NCI-H446 (cell line): ENCODE measurements at regions not wholly inside any gene's neighbourhood (a gene's known extent, or its start where the extent isn't known, plus 50 kb on each side); places are given as distances from the start of the nearest gene placed in this dataset.
"Not testable (repeated sequence)": the region's sequence is repeated elsewhere in the genome, so short reads cannot be mapped to it uniquely, and the experiment has no call there.

Experiments used
- DNase-seq, 2 experiments: peaks; one replicate each; lab custom pipeline; 2025; lab: John Stamatoyannopoulos, UW

DNA sequence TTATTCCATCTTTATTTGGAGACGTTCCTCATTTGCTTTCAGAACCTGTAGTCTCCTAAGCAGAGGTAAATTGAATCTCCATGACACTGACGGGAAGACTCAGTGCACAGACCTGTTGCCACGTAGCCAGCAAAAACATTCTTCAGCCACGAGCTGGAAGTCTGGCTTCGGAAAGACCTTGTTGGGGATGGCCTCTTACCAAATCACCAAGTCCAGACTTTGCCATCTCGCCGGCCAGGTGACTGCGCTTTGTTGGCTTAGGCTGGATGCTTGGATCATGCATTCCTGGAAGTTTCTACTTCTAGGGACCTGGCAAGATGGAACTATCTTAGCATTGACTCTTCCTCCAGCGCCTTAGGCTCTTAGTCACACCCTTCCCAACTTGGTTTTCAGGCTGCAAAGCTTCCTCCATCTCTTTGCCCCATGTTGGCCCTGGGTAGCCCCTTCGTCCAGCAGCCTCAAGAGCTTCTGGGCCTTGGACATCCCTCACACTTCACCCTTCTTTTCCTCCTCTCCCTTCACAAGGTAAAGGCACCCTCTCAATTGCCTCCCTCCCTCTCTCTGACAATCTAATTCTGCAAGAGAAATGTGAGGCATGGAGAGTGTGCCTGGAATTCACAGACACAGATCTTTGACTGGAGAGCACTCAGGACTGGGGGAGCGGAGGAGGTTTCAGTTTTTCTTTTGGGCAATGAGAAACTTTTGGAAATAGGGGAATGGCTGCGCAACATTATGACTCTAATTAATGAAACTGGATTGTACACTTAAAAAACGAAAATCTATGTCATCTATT, 451.9 kb upstream of the MKI67 start:
- no peak for DNase-seq

DNA sequence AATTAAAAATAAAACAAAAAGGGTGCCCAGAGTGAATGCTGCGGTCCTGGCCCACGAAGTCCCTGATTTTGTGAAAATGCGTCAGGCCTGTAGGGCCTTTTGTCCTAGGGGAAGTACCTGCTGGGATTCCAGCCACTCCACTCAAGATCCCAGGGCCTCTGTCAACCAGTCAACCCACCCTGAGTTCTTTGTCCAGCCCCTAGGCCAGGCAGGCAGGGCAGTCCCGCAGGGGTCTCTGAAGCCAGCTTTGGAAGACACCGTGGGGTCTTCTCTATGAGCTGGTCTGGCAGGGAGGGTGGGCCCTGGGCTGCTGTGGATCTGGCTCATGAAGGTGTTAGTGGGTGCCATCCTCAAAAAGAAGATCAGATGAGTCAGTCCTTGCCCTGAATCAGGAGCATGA, 452.5 kb upstream of the MKI67 start:
- DNase-seq: no peak

DNA sequence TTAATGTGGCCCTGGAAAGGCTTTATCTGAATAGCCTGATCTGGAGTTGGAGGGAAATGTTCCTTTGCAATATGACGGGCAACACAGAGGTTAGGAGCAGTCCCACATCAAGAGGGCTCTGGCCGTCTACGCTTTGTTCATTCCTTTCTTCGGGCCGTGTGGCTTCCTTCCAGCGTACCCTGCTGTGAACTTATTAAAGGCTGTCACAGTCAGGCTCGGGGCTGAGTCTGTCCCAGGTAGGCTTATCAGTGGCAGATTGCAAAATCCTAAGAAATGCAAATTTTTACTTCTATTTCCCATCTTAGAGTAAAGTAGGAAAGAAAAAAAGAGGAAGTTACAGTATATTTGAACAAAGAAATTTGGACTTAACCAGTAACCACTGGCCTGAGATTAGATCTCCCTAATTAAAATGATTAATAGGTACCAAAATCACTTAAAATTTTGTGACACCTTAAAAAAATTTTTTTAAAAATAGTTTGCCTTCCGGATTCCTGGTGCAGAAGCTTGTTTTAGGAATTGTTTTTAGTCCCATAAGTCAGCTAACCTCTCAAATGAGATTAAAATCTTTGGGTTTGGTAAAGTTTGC, 453.1 kb upstream of the MKI67 start:
- no peak for DNase-seq

DNA sequence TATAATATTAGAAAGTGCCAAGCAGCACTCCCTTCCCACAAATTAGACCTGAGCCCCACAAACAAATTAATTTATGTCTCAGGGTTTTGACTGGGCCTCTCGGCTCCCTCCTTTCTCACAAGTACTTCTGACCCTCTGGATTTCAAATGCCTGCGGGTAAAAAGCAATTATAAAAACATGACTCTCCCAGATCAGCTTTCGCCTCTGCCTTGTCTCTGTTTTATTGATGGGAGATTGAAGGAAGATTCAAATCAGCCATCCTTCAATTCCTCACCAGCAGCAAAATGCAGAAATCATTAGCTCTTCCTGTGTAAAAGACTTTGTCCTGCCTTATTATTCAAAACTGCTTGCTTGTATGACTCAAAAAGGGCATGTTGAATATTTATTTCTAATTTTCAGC, 453.7 kb upstream of the MKI67 start:
- DNase-seq: no peak

DNA sequence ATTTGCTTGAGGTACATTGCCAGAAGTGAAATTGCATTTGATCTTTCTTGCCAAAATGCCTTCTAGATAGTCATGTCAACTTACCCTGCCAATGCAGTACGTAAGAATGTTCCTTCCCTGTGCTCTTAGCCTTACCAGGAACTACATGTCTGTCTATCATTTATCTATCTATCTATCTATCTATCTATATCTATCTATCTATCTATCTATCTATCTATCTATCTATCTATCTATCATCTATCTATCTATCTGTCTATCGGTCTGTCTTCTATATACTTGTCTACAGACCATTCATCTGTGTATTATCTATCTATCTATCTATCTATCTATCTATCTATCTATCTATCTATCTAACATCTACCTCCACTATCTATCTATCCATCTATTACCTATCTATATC, 456.9 kb upstream of the MKI67 start:
- not testable (repeated sequence) for DNase-seq

DNA sequence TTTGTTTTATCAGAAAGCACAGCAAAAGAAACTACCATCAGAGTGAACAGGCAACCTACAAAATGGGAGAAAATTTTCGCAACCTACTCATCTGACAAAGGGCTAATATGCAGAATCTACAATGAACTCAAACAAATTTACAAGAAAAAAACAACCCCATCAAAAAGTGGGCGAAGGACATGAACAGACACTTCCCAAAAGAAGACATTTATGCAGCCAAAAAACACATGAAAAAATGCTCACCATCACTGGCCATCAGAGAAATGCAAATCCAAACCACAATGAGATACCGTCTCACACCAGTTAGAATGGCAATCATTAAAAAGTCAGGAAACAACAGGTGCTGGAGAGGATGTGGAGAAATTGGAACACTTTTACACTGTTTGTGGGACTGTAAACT, 460.4 kb upstream of the MKI67 start:
- not testable (repeated sequence) for DNase-seq

DNA sequence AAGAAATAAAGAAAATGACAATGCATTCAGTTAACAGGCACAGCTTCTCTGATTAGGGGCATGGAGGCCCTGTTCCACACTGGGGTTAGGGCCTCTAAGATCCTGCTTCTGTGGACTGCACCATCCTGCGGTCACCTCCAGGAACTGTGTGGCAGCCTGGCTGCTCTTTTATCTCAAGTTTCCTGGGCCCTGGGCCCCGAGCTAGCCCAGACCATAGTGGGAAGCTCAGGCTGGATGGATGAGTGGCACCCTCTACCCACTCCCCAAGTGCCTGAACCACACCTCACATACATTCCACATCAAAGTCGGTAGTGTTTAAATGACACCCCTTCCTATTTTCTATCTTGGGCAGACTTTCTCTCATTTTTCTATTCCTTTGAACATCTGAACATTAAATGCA, 461.5 kb upstream of the MKI67 start:
- DNase-seq: no peak

DNA sequence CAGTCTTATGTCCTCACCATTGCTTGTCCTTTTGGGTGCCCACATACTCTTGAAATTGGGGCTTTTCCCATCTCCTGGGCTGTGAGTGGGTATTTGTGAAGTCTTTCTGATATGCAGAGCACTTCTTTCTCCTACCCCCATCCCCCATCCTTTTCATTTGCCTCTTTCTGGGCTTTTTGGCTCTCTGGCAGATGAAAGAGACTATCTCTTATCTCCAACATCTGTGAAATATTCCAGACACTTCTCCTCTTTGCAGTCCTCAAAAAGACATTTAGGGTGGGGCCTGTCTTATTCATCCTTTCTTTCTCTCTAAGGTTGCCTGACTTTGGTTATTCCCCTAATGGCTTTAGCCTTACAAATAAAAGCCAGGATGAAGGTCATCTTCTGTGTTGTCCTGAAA, 462.2 kb upstream of the MKI67 start:
- DNase-seq: no peak

DNA sequence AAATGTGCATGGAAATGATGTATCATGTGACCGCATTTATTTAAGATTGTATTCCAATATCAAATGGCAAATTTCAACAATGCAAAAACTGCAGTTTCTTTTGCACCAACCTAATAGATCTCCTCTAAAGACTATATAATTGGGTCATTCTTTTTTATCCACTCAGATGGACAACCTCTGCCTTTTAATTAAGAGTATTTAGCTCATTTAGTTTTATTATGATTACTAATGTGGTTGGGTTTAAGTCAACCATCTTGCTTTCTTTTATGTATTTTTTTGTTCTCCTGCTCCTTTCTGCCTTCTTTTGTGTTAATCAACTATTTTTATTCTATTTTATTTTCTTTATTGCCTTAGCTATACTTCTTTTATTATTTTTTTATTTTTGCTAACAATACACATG, 468.5 kb upstream of the MKI67 start:
- no peak for DNase-seq

DNA sequence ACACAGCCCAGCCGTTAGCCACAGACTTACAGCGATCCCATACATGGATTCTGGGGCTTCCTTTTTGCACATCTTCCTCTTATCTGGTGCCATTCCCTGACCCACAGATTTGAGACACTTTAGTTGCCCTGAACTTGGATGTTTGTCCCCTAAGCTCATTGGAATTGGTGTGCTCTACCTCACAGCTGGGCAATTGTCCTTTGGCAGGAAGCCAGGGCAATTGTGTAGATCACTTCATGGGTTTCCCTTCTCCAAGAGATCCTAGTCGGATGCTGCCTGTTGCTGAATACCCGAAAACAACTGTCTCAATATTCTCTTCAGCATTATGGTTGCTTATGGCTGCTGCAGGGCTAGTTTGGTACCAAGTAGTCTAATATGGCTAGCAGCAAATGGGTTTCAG, 470.7 kb upstream of the MKI67 start:
- no peak for DNase-seq

DNA sequence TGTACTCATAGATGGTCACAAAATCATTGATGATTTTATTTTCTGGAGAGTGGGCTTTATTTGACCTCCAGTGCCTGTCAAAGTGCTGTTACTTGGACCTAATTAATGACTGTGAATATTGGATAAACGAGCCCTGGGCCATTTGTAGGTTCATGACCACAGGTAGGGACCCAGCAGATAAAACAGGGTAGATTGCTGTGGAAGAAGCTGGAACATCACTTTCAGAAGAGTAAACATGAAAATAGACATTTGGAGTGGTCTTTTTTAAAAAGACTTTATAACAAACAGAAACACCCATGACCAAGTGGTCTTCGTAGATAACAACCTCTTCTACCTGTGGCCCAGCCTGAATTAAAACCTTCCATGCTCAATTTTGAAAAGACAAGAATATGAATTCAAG, 472.8 kb upstream of the MKI67 start:
- no peak for DNase-seq

DNA sequence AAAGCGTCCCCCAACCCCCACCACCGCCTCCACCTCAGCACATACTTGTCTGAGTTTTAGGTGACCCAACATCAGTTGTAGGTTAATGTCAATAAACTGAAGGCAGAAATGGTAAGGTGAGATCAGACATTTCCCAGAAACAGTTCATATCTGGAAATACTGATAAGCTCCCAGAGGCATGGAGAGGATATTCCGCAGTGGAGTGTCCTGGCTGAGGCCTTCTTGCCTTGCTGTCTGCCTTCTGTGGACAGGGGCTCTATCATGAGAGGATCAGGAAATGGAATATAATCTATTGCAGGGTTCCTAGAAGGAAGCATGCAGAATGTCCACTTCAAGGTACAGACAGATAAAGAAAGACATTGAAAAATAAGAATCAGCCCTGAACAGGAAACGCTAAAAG, 473.3 kb upstream of the MKI67 start:
- no peak for DNase-seq

DNA sequence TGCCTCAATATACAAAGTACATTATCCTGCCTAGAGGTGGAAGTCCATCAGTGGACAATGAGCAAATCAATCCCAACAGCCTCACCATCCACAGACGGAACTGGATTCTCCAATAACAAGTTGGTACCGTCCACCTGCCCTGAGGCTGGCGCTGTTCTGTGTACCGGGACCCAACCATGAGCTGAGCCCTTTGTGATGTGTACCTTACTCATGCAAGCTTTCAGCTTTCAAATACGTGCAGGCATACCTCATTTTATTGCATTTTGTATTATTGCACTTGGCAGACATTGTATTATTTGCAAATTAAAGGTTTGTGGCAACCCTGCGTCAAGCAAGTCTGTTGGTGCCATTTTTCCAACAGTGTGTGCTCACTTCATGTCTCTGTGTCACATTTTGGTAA, 476.0 kb upstream of the MKI67 start:
- no peak for DNase-seq

DNA sequence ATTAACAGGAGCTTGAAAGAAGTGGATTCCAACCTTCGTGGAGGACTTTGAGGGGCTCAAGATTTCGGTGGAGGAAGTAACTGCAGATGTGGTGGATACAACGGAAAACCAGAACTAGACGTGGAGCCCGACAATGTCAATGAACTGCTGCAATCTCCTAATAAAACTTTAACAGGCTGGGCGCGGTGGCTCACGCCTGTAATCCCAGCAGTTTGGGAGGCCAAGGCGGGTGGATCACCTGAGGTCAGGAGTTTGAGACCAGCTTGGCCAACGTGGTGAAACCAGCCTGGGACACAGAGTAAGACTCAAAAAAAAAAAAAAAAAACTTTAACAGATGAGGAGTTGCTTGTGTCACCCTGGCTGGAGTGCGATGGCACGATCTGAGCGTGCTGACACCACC, 477.8 kb upstream of the MKI67 start:
- DNase-seq: no peak

DNA sequence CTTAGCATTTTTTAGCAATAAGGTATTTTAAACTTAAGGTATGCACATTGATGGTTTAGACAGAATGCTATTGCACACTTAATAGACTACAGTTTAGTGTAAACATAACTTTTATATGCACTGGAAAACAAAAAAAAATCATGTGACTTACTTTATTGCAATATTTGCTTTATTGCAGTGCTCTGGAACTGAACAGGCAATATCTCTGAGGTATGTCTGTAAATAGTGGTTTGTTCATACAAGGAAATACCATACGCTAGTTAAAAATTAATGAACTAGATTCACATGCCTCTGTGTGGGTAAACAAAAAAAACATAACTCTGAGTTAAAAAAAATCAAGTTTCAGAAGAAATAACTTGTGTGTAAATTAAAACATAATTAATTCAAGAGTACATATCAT, 479.0 kb upstream of the MKI67 start:
- no peak for DNase-seq

DNA sequence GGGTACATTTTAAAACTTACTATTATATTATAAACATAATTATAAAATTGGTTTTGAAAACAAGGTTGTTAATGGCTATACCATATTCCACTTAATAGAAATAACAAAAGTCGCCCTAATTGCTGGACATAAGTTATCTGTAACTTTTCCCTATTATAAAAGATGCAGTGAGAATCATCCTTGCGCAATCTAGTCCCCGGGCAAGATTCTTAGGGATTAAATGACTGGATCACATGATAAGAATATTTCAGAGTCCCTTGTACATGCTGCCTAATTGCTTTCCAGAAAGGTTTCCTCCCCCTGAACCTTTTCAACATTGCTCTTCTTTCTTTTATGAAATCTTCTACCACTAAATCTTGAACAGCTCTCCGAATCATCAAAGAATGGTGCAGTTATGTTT, 479.8 kb upstream of the MKI67 start:
- DNase-seq: no peak

DNA sequence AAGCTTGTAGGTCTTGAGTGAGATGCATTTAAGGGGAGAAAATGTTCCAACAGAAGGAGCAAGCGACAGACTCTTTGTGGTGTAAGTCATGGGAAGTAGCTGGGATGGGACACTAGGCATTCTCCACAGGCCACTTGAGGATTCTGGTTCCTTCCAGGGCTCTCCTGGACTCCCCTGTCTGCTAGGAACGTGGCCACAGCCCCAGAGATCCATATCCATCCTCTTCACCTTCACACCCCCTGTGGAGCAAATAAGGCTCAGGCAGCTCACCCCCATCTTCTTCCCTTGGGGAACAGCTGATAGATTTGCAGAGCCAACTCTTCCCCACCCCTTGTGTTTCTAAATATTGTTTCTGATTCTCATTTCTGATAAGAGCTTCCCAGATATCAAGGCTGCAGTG, 482.6 kb upstream of the MKI67 start:
- DNase-seq: no peak

DNA sequence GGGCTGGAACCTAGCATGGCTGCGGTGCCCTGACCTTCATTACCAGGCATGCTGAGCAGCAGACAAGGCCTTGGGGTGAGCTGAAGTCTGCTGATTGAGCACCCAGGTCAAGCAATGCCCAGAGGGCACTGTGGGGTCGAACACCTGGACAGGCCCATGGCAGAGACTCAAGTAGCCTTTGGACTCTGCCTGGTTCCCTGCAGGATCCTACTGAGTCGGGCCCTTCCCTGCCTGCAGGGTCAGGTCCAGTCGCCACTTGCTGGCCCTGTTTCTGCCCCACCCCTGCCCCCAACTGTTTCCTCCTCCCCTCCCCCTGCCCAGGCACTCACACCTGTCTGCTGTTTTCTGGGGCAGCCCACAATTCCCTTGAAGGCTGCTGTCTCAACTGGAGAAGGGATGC, 483.2 kb upstream of the MKI67 start:
- no peak for DNase-seq

DNA sequence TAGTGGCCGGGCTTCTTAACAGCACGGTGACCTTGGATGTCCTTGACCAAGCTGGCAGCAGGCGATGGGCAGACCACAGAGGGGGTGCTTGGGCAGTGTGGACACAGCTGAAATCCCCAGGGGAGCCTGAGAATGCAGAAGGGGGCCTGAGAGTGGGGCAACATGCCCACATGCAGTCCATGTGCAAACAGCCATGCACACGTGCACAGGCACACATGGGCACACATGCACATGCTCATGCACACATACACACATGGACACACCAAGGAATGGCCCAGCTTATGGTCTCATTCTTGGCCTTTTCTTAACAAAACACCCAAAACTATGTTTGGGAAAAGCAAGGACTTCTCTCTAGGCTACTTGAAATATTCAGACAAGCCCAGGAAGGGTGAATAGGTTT, 483.9 kb upstream of the MKI67 start:
- no peak for DNase-seq

DNA sequence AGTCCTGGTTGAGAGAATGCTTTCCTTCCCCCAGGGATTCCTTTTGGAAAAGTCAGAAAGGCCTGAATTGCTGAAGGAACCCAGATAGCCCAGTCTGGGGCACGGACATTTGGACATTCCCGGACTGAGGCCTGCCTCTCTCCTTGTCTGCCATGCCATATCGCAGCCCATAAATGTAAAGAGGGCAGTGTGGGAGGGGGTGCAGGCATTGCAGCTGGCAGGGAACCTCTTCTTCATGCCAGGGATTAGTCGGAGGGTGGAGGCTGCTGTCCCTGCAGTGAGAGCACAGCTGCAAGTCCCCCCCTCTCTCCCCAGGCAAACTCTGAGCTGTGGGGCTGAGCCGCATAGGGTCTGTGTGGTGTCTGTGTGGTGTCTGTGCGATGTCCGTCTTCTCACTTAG, 486.0 kb upstream of the MKI67 start:
- no peak for DNase-seq

DNA sequence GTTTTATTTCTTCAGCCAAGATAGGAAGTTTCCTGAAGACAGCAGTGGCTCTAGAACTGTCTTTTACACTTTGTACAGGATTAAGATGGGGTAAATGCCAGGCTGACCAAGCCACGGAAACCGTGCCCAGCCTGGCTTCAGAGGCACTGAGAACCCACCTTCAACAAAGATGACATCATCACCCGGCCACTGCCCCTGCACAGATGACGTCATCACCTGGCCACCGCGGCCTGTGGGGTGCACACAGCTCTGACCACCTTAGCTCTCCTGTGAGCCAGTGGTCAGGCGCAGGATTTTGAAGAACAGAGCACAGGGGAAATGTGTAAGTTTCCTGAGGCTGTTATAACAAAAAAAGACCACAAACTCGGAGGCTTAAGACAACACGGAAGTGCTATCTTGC, 486.4 kb upstream of the MKI67 start:
- DNase-seq: no peak

DNA sequence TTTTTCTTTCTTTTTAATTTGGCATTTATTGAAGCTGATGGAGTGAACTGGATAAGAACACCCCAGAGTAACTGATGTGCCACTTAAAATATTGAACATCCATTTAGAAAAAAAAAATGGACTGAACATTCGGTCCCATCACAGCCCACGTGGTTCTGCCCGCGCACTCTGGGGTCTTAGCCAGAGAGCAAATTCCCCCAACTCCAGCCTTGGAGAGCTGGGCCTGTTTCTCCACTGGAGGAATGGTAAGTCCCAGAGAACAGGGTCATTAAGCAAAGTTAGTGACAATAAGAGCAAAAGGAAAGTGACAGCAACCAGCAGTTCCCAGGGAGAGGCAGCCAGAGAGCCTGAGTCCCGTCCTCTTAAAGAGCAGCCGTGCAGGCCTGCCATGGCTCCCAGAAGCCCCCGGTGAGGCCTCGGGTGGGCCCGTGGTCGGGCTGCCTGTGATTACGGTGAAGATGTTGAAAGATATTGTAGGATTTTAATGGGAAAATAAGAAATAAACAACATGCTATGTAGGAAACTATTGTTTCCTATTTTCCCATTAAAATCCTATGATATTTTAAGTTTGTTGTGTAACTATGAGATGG, 487.9 kb upstream of the MKI67 start:
- no peak for DNase-seq

DNA sequence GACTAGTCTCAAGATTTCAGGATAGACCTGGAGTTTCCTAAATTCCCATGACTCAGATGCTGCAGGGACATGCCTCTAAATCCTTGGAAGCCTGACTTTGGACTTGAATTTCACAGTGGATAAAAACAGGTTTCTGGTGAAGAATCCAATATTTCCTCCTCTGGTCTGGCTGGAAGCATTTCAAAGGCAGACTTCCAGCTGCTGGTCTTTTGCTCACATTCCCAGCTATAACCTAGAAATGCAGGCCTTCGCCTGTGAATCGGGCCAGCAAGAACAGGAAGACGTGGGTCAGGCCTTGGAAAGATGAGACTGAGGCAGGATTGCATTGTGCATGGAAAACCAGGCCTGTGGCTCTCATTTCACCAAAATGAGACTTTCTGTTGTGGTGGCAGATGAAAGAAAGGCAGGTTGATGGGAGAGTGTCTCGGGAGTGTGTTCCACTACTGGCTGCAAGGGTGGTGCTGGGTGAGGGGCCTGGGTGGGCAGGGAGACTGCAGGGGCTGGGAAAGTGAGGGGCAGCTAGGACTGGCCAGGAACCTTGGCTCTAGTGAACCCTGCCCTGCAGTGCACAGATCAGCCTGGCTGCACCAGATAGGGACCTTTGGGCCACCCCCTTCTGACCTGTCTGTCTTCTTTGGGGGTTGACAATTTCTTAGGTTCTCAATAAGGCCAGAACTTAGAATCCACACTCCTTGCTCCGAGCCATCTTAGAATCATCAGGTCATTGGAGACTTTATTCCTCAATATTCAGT, 488.8 kb upstream of the MKI67 start:
- DNase-seq: no peak
